Effector memory CD8-positive, alpha-beta T cell (primary cell): ENCODE measurements at regions not wholly inside any gene's neighbourhood (a gene's known extent, or its start where the extent isn't known, plus 50 kb on each side); places are given as distances from the start of the nearest gene placed in this dataset.
"Not testable (repeated sequence)": the region's sequence is repeated elsewhere in the genome, so short reads cannot be mapped to it uniquely, and the experiment has no call there.

Experiments used
- ATAC-seq: fragments of 150-1000 bp; cut with Tn5 transposase; replicated peaks from 2 replicates; pipeline ENCODE4 v1.10.0; 2021; ENCODE audit warnings: mild to moderate bottlenecking, moderate library complexity
- DNase-seq, 3 experiments: peaks; one replicate each; pipeline ENCODE4 v3.0.0; 2021
- H3K27ac Mint-ChIP-seq, 2 donors: one replicate each; pipeline ENCODE4 v1.8.0; 2022; ENCODE audit warnings: mild to moderate bottlenecking in 2 of 2, mixed read lengths in 2 of 2, moderate library complexity in 2 of 2
- H3K27me3 Mint-ChIP-seq, 2 donors: one replicate each; pipeline ENCODE4 v1.8.0; 2022; ENCODE audit warnings: mixed read lengths in 2 of 2
- H3K36me3 Mint-ChIP-seq: one replicate; pipeline ENCODE4 v1.8.0; 2022; ENCODE audit warnings: mild to moderate bottlenecking, moderate library complexity, mixed read lengths; ENCODE audit not compliant: insufficient read depth
- H3K4me1 Mint-ChIP-seq, 2 donors: one replicate each; pipeline ENCODE4 v1.8.0; 2022; ENCODE audit warnings: low read depth in 2 of 2, mixed read lengths in 2 of 2
- H3K4me3 Mint-ChIP-seq, 2 donors: one replicate each; pipeline ENCODE4 v1.8.0; 2022; ENCODE audit warnings: mild to moderate bottlenecking in 2 of 2, mixed read lengths in 2 of 2, moderate library complexity in 2 of 2
- H3K9me3 Mint-ChIP-seq, 2 donors: one replicate each; pipeline ENCODE4 v1.8.0; 2022; ENCODE audit warnings: mixed read lengths in 2 of 2

GRCh38 chr2:78710632-78711375 is 314.7 kb upstream of the REG3G start:
- Mint-ChIP-seq H3K9me3 (no peaks in the 10 kb centered on the region), H3K4me3 (no peak overlapping the region), H3K27me3 (no peaks in the 10 kb centered on the region), H3K27ac (no peak overlapping the region), H3K4me1 (no peaks in the 10 kb centered on the region), H3K36me3 (no peaks in the 10 kb centered on the region)
- ATAC-seq: no peak
- DNase-seq: no peak

- ATAC-seq (no peak), DNase-seq (no peak)
- Mint-ChIP-seq H3K27ac (no peak overlapping the region), H3K4me3 (no peak overlapping the region), H3K27me3 (no peaks in the 10 kb centered on the region), H3K4me1 (no peaks in the 10 kb centered on the region), H3K9me3 (peaks cover 5 to 17% of the 10 kb centered on the region in 2 donors), H3K36me3 (no peaks in the 10 kb centered on the region)
Measured at GRCh38 chr2:78715293-78715692, 310.2 kb upstream of the REG3G start.

- Mint-ChIP-seq H3K9me3 (peaks cover 5 to 17% of the 10 kb centered on the region in 2 donors), H3K27ac (no peak overlapping the region), H3K4me3 (no peak overlapping the region), H3K36me3 (no peaks in the 10 kb centered on the region), H3K27me3 (no peaks in the 10 kb centered on the region), H3K4me1 (no peaks in the 10 kb centered on the region)
- DNase-seq: no peak
- no peak for ATAC-seq
Measured at GRCh38 chr2:78718024-78718423, 307.5 kb upstream of the REG3G start.

- Mint-ChIP-seq H3K36me3 (no peaks in the 10 kb centered on the region), H3K9me3 (peaks cover 5 to 17% of the 10 kb centered on the region in 2 donors), H3K27ac (no peak overlapping the region), H3K4me3 (no peak overlapping the region), H3K27me3 (no peaks in the 10 kb centered on the region), H3K4me1 (no peaks in the 10 kb centered on the region)
- ATAC-seq: no peak
- no peak for DNase-seq
Measured at GRCh38 chr2:78718473-78718872, 307.0 kb upstream of the REG3G start.

GRCh38 chr2:78721355-78722033 is 304.0 kb upstream of the REG3G start:
- H3K36me3 Mint-ChIP-seq: no peaks in the 10 kb centered on the region
- no peaks in the 10 kb centered on the region for H3K27me3 Mint-ChIP-seq
- no peaks in the 10 kb centered on the region for H3K4me1 Mint-ChIP-seq
- DNase-seq (no peak), ATAC-seq (no peak)
- no peak overlapping the region for H3K4me3 Mint-ChIP-seq
- H3K9me3 Mint-ChIP-seq: peaks cover 5 to 26% of the 10 kb centered on the region in 2 donors
- no peak overlapping the region for H3K27ac Mint-ChIP-seq

- Mint-ChIP-seq H3K4me1 (no peaks in the 10 kb centered on the region), H3K27ac (no peak overlapping the region), H3K27me3 (no peaks in the 10 kb centered on the region), H3K9me3 (peaks cover 8 to 21% of the 10 kb centered on the region in 2 donors), H3K4me3 (no peak overlapping the region), H3K36me3 (no peaks in the 10 kb centered on the region)
- no peak for DNase-seq
- no peak for ATAC-seq
Measured at GRCh38 chr2:78734221-78734620, 291.3 kb upstream of the REG3G start.

- no peaks in the 10 kb centered on the region for H3K4me1 Mint-ChIP-seq
- no peak for ATAC-seq
Measured at GRCh38 chr2:78739282-78739681, 286.2 kb upstream of the REG3G start.

GRCh38 chr2:78749638-78750037 is 275.9 kb upstream of the REG3G start:
- Mint-ChIP-seq H3K36me3 (no peaks in the 10 kb centered on the region), H3K27ac (no peak overlapping the region), H3K9me3 (peaks cover 0 to 6% of the 10 kb centered on the region in 2 donors), H3K4me1 (no peaks in the 10 kb centered on the region), H3K27me3 (no peaks in the 10 kb centered on the region), H3K4me3 (no peak overlapping the region)
- DNase-seq (no peak), ATAC-seq (no peak)

More at GRCh38 chr2:78739282-78739681, 286.2 kb upstream of the REG3G start:
- H3K9me3 Mint-ChIP-seq: peaks cover 15 to 41% of the 10 kb centered on the region in 2 donors
- H3K27ac Mint-ChIP-seq: no peak overlapping the region
- no peaks in the 10 kb centered on the region for H3K36me3 Mint-ChIP-seq
- H3K4me3 Mint-ChIP-seq: no peak overlapping the region
- no peaks in the 10 kb centered on the region for H3K27me3 Mint-ChIP-seq
- DNase-seq: no peak

- H3K4me1 Mint-ChIP-seq: no peaks in the 10 kb centered on the region
- no peak overlapping the region for H3K27ac Mint-ChIP-seq
- peaks cover 0 to 6% of the 10 kb centered on the region in 2 donors for H3K9me3 Mint-ChIP-seq
- DNase-seq: no peak
- H3K4me3 Mint-ChIP-seq: no peak overlapping the region
- H3K27me3 Mint-ChIP-seq: no peaks in the 10 kb centered on the region
- no peaks in the 10 kb centered on the region for H3K36me3 Mint-ChIP-seq
- no peak for ATAC-seq
Measured at GRCh38 chr2:78750219-78750618, 275.3 kb upstream of the REG3G start.

GRCh38 chr2:78754930-78755329 is 270.6 kb upstream of the REG3G start:
- H3K4me1 Mint-ChIP-seq: no peaks in the 10 kb centered on the region
- H3K4me3 Mint-ChIP-seq: no peak overlapping the region
- no peaks in the 10 kb centered on the region for H3K36me3 Mint-ChIP-seq
- DNase-seq: no peak
- H3K27ac Mint-ChIP-seq: no peak overlapping the region
- no peak for ATAC-seq
- peaks cover 17 to 20% of the 10 kb centered on the region in 2 donors for H3K9me3 Mint-ChIP-seq
- no peaks in the 10 kb centered on the region for H3K27me3 Mint-ChIP-seq

- no peak overlapping the region for H3K4me3 Mint-ChIP-seq
Measured at GRCh38 chr2:78757191-78757590, 268.3 kb upstream of the REG3G start.

GRCh38 chr2:78757640-78758039 is 267.9 kb upstream of the REG3G start:
- Mint-ChIP-seq H3K36me3 (no peaks in the 10 kb centered on the region), H3K27ac (no peak overlapping the region), H3K9me3 (peaks cover 40 to 44% of the 10 kb centered on the region in 2 donors), H3K27me3 (no peaks in the 10 kb centered on the region), H3K4me1 (no peaks in the 10 kb centered on the region), H3K4me3 (no peak overlapping the region)
- DNase-seq: no peak
- no peak for ATAC-seq

More at GRCh38 chr2:78757191-78757590, 268.3 kb upstream of the REG3G start:
- ATAC-seq (no peak), DNase-seq (no peak)
- Mint-ChIP-seq H3K9me3 (peaks cover 36 to 39% of the 10 kb centered on the region in 2 donors), H3K27me3 (no peaks in the 10 kb centered on the region), H3K36me3 (no peaks in the 10 kb centered on the region), H3K27ac (no peak overlapping the region), H3K4me1 (no peaks in the 10 kb centered on the region)

GRCh38 chr2:78758765-78759164 is 266.7 kb upstream of the REG3G start:
- H3K4me1 Mint-ChIP-seq, H3K36me3 Mint-ChIP-seq, H3K4me3 Mint-ChIP-seq, DNase-seq, H3K27me3 Mint-ChIP-seq, ATAC-seq, H3K27ac Mint-ChIP-seq: not testable (repeated sequence)
- H3K9me3 Mint-ChIP-seq: peaks cover 45 to 51% of the 10 kb centered on the region in 2 donors

- Mint-ChIP-seq H3K9me3 (peaks cover 19 to 32% of the 10 kb centered on the region in 2 donors), H3K27me3 (no peaks in the 10 kb centered on the region), H3K4me3 (no peak overlapping the region), H3K27ac (no peak overlapping the region), H3K36me3 (no peaks in the 10 kb centered on the region), H3K4me1 (no peaks in the 10 kb centered on the region)
- ATAC-seq (no peak), DNase-seq (no peak)
Measured at GRCh38 chr2:78766459-78766858, 259.0 kb upstream of the REG3G start.
